ENCODE measurements at regions not wholly inside any gene's neighbourhood (a gene's known extent, or its start where the extent isn't known, plus 50 kb on each side); places are given as distances from the start of the nearest gene placed in this dataset.

DNA sequence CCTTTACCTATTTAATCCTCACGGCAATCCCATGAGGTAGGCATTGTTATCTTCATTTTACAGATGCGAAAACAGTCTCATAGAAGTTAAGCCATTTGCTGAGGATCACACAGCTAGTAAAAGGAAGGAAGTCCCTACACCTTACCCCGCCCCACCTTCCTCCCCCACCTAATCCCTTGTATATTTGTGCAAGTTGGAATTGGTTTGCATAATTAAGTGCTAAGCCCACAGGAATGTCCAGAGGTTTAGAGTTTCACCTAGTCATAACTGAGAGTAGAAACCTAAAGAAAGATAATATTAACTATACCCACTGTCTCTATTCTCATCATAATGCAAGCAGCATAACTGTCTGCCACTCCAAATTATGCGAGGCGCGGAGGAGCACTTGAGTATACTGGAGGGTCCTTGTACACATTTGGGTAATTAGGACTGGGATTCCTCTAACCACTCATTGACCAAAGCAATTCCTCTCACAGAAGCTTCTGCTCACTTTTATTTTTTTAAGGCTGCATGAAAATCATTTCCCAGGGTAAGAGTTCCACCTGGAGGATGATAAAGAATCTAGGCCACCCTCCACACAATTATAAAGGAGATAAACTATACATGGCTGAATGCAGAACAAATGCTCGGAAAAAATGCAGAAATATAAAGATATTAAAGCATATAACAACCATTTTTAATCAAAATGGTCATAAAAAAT lies 199.9 kb downstream of the FAM181B start:
- no peaks in the 10 kb centered on the region for H3K27me3 ChIP-seq
- intact Hi-C loops (cut with DNase I; ENCODE audit: low total_unique reads), result no loop called here

DNA sequence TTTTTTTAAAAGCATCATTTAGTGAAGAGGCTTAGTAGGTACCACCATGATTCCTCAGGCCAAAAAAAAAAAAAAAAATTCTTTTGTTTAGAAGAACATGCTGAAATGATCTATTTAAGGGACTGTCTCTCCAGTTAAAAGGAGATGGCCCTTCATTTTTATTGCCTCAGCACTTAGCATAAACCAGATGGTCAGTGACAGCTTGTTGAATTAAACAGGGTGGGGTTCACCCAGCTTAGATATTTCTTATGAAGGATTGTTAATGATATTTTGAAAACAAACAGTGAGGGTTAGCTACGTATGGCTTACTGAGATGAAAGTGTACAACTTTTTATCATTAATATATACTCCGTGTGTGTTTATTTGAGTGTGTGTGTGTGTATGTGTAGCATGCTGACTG lies 203.7 kb downstream of the FAM181B start:
- Histone ChIP-seq H3K4me3 (no peak overlapping the region), H3K9me3 (no peaks in the 10 kb centered on the region), H3K27me3 (no peaks in the 10 kb centered on the region), H3K27ac (no peak overlapping the region), H3K4me1 (no peaks in the 10 kb centered on the region), H3K36me3 (ENCODE audit: low read depth, missing control alignments) (no peaks in the 10 kb centered on the region)
- no peak for DNase-seq
- TF ChIP-seq POLR2A (IDR thresholded peaks at IDR 0.05), result no peak
- TF ChIP-seq, protein P1, sequence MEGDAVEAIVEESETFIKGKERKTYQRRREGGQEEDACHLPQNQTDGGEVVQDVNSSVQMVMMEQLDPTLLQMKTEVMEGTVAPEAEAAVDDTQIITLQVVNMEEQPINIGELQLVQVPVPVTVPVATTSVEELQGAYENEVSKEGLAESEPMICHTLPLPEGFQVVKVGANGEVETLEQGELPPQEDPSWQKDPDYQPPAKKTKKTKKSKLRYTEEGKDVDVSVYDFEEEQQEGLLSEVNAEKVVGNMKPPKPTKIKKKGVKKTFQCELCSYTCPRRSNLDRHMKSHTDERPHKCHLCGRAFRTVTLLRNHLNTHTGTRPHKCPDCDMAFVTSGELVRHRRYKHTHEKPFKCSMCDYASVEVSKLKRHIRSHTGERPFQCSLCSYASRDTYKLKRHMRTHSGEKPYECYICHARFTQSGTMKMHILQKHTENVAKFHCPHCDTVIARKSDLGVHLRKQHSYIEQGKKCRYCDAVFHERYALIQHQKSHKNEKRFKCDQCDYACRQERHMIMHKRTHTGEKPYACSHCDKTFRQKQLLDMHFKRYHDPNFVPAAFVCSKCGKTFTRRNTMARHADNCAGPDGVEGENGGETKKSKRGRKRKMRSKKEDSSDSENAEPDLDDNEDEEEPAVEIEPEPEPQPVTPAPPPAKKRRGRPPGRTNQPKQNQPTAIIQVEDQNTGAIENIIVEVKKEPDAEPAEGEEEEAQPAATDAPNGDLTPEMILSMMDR (IDR thresholded peaks at IDR 0.05), result no peak
- WGBS, 2 donors, result 50 to 82% methylated on average over 2 of the region's 2 CpGs
- intact Hi-C loops (cut with DNase I; ENCODE audit: low total_unique reads), result no loop called here

More for the DNA sequence above, 199.9 kb downstream of the FAM181B start:
- 84 to 87% methylated on average over 7 of the region's 7 CpGs for WGBS, 2 donors
- DNase-seq, result no peak
- Histone ChIP-seq H3K27ac (no peak overlapping the region), H3K9me3 (no peaks in the 10 kb centered on the region), H3K4me3 (no peak overlapping the region), H3K36me3 (ENCODE audit: low read depth, missing control alignments) (no peaks in the 10 kb centered on the region), H3K4me1 (no peaks in the 10 kb centered on the region)
- TF ChIP-seq, protein P1 (IDR thresholded peaks at IDR 0.05), result no peak
- TF ChIP-seq POLR2A (IDR thresholded peaks at IDR 0.05), result no peak

DNA sequence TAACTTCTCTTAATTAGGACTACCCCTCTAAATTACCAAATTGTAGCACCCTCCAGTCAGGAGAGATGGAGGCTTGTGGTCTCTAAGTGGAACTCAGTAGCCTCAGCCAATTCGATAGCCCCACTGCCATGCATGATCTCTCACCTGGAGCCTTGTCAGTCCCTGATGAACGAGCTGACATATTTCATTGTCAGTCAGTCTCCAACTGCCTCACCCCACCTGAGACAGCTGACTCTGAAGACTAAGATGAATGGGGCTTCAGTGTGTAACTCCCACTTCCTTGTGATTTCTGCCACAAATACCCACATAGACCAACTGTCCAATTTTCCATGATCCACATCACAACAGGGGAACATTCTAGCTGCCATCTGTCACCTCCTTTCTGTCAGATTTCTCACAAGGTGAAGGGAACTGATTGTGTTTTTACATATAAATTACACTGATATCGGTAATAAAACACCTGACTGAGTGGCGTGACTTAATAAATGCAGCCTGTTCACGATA lies 206.5 kb downstream of the FAM181B start:
- WGBS, 2 donors, result 83 to 93% methylated on average over 5 of the region's 5 CpGs
- H3K36me3 ChIP-seq (ENCODE audit: low read depth, missing control alignments), result no peaks in the 10 kb centered on the region

DNA sequence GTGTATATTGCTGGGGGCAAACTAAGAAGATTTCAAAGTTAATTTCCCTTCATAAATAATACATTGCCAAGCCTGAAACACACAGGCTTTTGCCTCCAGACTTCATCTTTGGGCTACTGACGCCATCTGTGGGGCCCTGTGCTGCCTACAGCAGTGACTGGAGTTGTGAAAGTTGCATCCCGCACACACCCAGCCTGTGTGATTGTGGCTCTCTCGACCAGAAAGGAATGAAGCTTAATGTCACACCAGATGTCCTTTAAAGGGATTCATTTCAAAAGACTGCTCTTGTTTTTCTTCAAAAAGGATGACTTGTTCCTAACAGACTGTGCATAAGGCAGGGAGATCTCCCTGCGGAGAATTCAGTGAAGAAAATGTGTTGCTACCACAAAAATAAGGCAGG lies 210.5 kb downstream of the FAM181B start:
- H3K9me3 ChIP-seq, result no peaks in the 10 kb centered on the region
- H3K36me3 ChIP-seq (ENCODE audit: low read depth, missing control alignments), result no peaks in the 10 kb centered on the region
- no peak overlapping the region for H3K4me3 ChIP-seq
- peak; percentile 41 for DNase-seq
- 49% methylated on average over 4 of the region's 4 CpGs for WGBS, 2 donors
- H3K27me3 ChIP-seq, result no peaks in the 10 kb centered on the region
- no peaks in the 10 kb centered on the region for H3K4me1 ChIP-seq
- TF ChIP-seq, protein P1 (IDR thresholded peaks at IDR 0.05), result peak in 1 of 3 experiments; percentile 12
- TF ChIP-seq POLR2A (IDR thresholded peaks at IDR 0.05), result no peak
- intact Hi-C loops (cut with DNase I; ENCODE audit: low total_unique reads), result no loop called here
- peak overlapping the region in 1 of 2 donors; percentile 9 for H3K27ac ChIP-seq

More for the DNA sequence above, 206.5 kb downstream of the FAM181B start:
- Histone ChIP-seq H3K27me3 (no peaks in the 10 kb centered on the region), H3K4me1 (no peaks in the 10 kb centered on the region), H3K4me3 (no peak overlapping the region), H3K27ac (no peak overlapping the region), H3K9me3 (no peaks in the 10 kb centered on the region)
- TF ChIP-seq, protein P1 (IDR thresholded peaks at IDR 0.05), result no peak
- TF ChIP-seq POLR2A (IDR thresholded peaks at IDR 0.05), result no peak
- DNase-seq, result no peak
- intact Hi-C loops (cut with DNase I; ENCODE audit: low total_unique reads), result no loop called here

- TF ChIP-seq POLR2A (IDR thresholded peaks at IDR 0.05), result no peak
- TF ChIP-seq, protein P1 (IDR thresholded peaks at IDR 0.05), result no peak
- no peaks in the 10 kb centered on the region for H3K4me1 ChIP-seq
- intact Hi-C loops (cut with DNase I; ENCODE audit: low total_unique reads), result no loop called here
- H3K9me3 ChIP-seq, result no peaks in the 10 kb centered on the region
- no peak overlapping the region for H3K27ac ChIP-seq
- DNase-seq, result peak; percentile 33
- no peak overlapping the region for H3K4me3 ChIP-seq
- H3K27me3 ChIP-seq, result no peaks in the 10 kb centered on the region
- no peaks in the 10 kb centered on the region for H3K36me3 ChIP-seq (ENCODE audit: low read depth, missing control alignments)
- WGBS, 2 donors, result 43 to 44% methylated on average over 3 of the region's 3 CpGs
Measured at GRCh38 chr11:82521427-82521826, 212.2 kb downstream of the FAM181B start.
